Skeletal muscle tissue (tissue), 3 donors: ENCODE measurements at regions not wholly inside any gene's neighbourhood (a gene's known extent, or its start where the extent isn't known, plus 50 kb on each side); places are given as distances from the start of the nearest gene placed in this dataset.

Source experiments
- H3K27ac ChIP-seq: one replicate; pipeline ENCODE4 v1.7.0; 2013; ENCODE audit warnings: mild to moderate bottlenecking, low read depth, low read length, inconsistent platforms
- H3K27me3 ChIP-seq, 3 donors: one replicate each; pipeline ENCODE4 v1.7.0; 2013; ENCODE audit warnings: low read length in 3 of 3; ENCODE audit not compliant: control insufficient read depth in 3 of 3, insufficient read depth in 3 of 3
- H3K36me3 ChIP-seq, 3 donors: one replicate each; pipeline ENCODE4 v1.7.0; 2013; ENCODE audit warnings: low read length in 3 of 3; ENCODE audit not compliant: control insufficient read depth in 3 of 3, insufficient read depth in 3 of 3
- H3K4me1 ChIP-seq, 3 donors: one replicate each; pipeline ENCODE4 v1.7.0; 2013; ENCODE audit warnings: low read length in 3 of 3, mild to moderate bottlenecking in 3 of 3; ENCODE audit not compliant: control insufficient read depth in 3 of 3, insufficient read depth in 3 of 3
- H3K4me3 ChIP-seq, 3 donors: one replicate each; pipeline ENCODE4 v1.7.0; 2013; ENCODE audit warnings: low read length in 3 of 3
- H3K9ac ChIP-seq, 3 donors: one replicate each; pipeline ENCODE4 v1.7.0; 2013; ENCODE audit warnings: low read length in 3 of 3, mild to moderate bottlenecking in 3 of 3, moderate library complexity in 2 of 3, low read depth in 1 of 3
- H3K9me3 ChIP-seq, 3 donors: one replicate each; pipeline ENCODE4 v1.7.0; 2013; ENCODE audit warnings: low read length in 3 of 3; ENCODE audit not compliant: control insufficient read depth in 3 of 3
- donor health status: Osteomylitis.

DNA sequence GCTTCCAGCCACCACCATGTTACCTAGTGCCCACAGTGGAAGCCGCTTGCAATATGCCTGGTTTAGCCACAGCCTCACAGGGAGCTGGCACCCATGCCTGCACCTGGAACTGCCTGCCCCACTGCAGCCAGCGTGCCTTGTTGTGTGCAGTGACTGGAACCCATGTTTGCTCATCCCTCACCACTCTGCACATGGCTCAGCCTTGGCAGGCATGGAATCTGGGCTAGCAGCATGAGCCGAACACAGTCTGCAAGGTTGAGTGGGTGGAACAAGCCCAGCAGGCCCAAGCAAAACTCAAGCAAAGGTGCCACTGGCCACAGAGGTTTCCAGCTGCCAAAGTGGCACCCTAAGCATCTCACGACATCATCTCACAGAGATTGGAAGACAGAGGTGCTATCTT is 269.5 kb downstream of the PCDH20 start:
- peaks cover 0 to 2% (median 0%) of the 10 kb centered on the region in 3 donors for H3K9me3 ChIP-seq
- no peaks in the 10 kb centered on the region for H3K27me3 ChIP-seq
- H3K36me3 ChIP-seq = no peaks in the 10 kb centered on the region
- H3K4me3 ChIP-seq = no peak overlapping the region
- H3K27ac ChIP-seq = no peak overlapping the region
- peaks cover 6 to 16% (median 13%) of the 10 kb centered on the region in 3 donors for H3K4me1 ChIP-seq
- no peak overlapping the region for H3K9ac ChIP-seq

- H3K27ac ChIP-seq = no peak overlapping the region
- no peaks in the 10 kb centered on the region for H3K36me3 ChIP-seq
Measured at GRCh38 chr13:61144834-61145593, 270.6 kb downstream of the PCDH20 start.

DNA sequence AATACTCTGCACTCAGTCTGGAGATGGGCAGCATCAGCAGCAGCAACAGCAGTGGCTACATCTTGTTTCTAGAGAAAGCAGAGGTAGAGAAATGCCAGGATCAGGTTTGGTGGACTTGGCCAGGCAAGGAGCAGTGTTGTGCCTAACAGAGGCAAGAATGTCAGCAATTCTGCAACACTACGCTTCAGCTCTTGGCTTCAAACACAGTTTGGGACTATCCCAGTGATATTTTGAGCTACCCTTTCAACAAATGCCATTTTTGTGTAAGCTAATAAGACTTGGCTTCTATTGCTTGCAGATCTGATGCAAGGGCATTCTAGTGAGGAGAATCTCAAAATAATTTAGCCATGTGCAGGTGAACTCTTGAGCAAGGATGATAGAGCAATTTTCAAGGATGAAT is 271.3 kb downstream of the PCDH20 start:
- H3K27ac ChIP-seq = no peak overlapping the region
- no peak overlapping the region for H3K9ac ChIP-seq
- H3K36me3 ChIP-seq = no peaks in the 10 kb centered on the region
- H3K27me3 ChIP-seq = no peaks in the 10 kb centered on the region
- no peak overlapping the region for H3K4me3 ChIP-seq
- peaks cover 0 to 2% (median 0%) of the 10 kb centered on the region in 3 donors for H3K9me3 ChIP-seq
- peaks cover 6 to 16% (median 13%) of the 10 kb centered on the region in 3 donors for H3K4me1 ChIP-seq

More at GRCh38 chr13:61144834-61145593, 270.6 kb downstream of the PCDH20 start:
- Histone ChIP-seq H3K27me3 (no peaks in the 10 kb centered on the region), H3K9me3 (peaks cover 0 to 2% (median 0%) of the 10 kb centered on the region in 3 donors), H3K4me3 (no peak overlapping the region), H3K9ac (no peak overlapping the region), H3K4me1 (peaks cover 6 to 16% (median 13%) of the 10 kb centered on the region in 3 donors)

DNA sequence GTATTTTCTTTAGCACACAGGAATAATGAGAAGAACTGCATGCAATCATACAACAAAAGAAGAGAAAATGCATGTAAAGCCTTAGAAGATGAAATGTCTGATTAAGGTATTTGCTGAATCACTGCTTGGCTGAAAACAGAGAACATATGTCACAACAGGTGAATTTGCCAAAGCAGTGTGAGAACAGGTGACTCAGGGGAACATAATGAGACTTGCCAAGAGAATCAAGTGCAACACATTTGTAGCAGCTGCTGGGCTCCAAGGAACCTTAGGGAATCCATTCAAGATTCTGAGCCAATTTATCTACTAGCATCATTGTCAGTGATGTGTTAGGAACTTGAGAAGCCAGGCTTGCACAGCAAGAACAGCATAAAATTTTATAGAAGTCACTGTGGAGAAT is 273.1 kb downstream of the PCDH20 start:
- no peak overlapping the region for H3K9ac ChIP-seq
- peaks cover 0 to 2% (median 0%) of the 10 kb centered on the region in 3 donors for H3K9me3 ChIP-seq
- H3K4me1 ChIP-seq = peaks cover 6 to 16% (median 13%) of the 10 kb centered on the region in 3 donors
- H3K27ac ChIP-seq = no peak overlapping the region
- H3K36me3 ChIP-seq = no peaks in the 10 kb centered on the region
- no peak overlapping the region for H3K4me3 ChIP-seq
- no peaks in the 10 kb centered on the region for H3K27me3 ChIP-seq

- Histone ChIP-seq H3K36me3 (no peaks in the 10 kb centered on the region), H3K27ac (no peak overlapping the region), H3K9me3 (no peaks in the 10 kb centered on the region), H3K27me3 (no peaks in the 10 kb centered on the region), H3K9ac (no peak overlapping the region), H3K4me1 (peaks cover 3 to 5% (median 4%) of the 10 kb centered on the region in 3 donors), H3K4me3 (no peak overlapping the region)
Measured at GRCh38 chr13:61138857-61139256, 276.8 kb downstream of the PCDH20 start.

DNA sequence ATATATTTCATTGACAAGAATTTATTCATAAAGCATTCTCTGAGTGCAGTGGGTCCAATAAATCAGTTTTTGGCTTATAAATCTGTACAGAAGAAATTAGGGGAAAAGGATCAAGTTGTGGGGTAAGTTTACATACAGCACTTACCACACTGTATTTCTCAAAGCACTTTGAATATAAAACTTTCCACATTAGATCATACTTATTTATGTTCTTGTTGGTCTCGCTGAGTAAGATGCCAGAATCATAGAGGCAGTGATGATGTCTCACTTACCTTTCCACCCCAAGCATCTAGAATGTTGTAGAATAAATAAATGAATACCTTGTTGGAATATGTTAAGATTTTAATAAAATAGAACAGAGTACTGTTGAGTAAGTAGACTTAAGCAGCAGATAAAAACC is 279.1 kb downstream of the PCDH20 start:
- peaks cover 0 to 2% (median under 1%) of the 10 kb centered on the region in 3 donors for H3K4me1 ChIP-seq
- no peak overlapping the region for H3K4me3 ChIP-seq
- no peak overlapping the region for H3K9ac ChIP-seq
- peak overlapping the region; percentile 26 for H3K27ac ChIP-seq
- no peaks in the 10 kb centered on the region for H3K27me3 ChIP-seq
- H3K36me3 ChIP-seq = no peaks in the 10 kb centered on the region
- H3K9me3 ChIP-seq = no peaks in the 10 kb centered on the region

- peaks cover 0 to 2% (median 0%) of the 10 kb centered on the region in 3 donors for H3K4me1 ChIP-seq
- H3K4me3 ChIP-seq = no peak overlapping the region
- H3K36me3 ChIP-seq = no peaks in the 10 kb centered on the region
- peak overlapping the region; percentile 26 for H3K27ac ChIP-seq
- H3K9me3 ChIP-seq = no peaks in the 10 kb centered on the region
- no peaks in the 10 kb centered on the region for H3K27me3 ChIP-seq
- no peak overlapping the region for H3K9ac ChIP-seq
Measured at GRCh38 chr13:61136093-61136492, 279.6 kb downstream of the PCDH20 start.

DNA sequence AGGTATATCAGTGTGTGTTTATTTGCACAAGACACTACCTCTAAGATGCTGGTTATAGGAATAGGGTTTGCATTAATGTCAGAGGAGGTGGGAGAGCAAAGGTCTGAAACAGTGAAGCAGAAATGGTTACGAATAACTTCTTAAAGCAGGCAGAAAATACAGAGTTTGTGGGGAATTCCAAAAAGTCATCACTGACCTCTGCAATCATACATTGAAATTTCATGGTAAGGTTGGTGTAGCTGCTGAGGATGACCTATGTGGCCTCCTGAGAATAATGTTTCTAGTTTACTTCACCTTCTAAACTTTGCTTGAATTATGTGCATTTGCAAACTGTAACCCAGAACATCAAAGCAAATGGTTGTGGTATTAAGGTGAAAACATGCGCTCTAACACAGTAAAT is 280.1 kb downstream of the PCDH20 start:
- no peaks in the 10 kb centered on the region for H3K36me3 ChIP-seq
- H3K27ac ChIP-seq = no peak overlapping the region
- H3K4me3 ChIP-seq = no peak overlapping the region
- H3K4me1 ChIP-seq = peaks cover 0 to 2% (median 0%) of the 10 kb centered on the region in 3 donors
- H3K9me3 ChIP-seq = no peaks in the 10 kb centered on the region
- H3K9ac ChIP-seq = no peak overlapping the region
- H3K27me3 ChIP-seq = no peaks in the 10 kb centered on the region

GRCh38 chr13:61128850-61129645 is 286.6 kb downstream of the PCDH20 start:
- Histone ChIP-seq H3K9me3 (no peaks in the 10 kb centered on the region), H3K36me3 (no peaks in the 10 kb centered on the region), H3K4me1 (no peaks in the 10 kb centered on the region), H3K27me3 (no peaks in the 10 kb centered on the region), H3K27ac (no peak overlapping the region), H3K4me3 (no peak overlapping the region), H3K9ac (no peak overlapping the region)
